ENCODE measurements at regions not wholly inside any gene's neighbourhood (a gene's known extent, or its start where the extent isn't known, plus 50 kb on each side); places are given as distances from the start of the nearest gene placed in this dataset.

DNA sequence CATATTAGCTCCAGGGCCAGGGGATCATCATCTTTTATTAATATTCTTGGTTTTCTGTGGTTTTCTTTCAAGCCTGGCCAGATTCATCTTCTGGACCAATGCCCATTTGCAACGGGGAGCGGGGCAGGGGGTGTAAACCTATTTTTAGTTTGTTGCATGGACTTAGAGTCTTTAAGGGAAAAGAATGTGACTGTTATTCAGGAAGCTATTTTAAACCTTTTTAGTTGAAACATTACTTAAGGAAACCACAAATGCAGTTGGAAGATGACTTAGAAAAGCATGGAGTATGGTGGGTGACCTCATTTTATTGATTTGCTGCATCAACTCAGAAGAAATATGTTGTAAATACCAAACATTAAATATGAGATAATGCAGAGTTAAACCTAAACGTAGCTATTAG, 368.4 kb upstream of the E2F7 start:
- no peak overlapping the region for H3K4me3 ChIP-seq (ENCODE audit: low read depth, low read length)

DNA sequence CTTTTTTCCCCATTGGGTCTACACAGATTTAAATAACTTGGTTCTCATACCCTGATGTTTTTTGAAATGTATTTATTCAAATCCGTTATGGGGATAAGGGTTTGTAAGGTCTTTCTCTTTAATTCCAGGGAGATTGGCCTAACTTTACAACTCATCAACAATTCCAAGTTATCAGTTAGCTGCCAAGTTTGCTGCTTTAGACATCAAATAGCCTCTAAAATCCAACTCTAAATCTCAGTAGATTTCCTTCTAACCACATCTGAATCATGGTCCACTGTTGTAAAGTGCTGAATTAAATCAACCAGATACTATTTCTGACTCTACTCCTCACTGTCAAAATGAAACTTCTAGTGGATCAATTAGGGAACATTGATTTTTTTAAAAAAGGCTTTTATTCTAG, 364.1 kb upstream of the E2F7 start:
- no peak overlapping the region for H3K4me3 ChIP-seq (ENCODE audit: low read depth, low read length)

GRCh38 chr12:77421152-77421551, 355.8 kb upstream of the E2F7 start:
- H3K4me3 ChIP-seq (ENCODE audit: low read depth, low read length): no peak overlapping the region

GRCh38 chr12:77409551-77409950, 344.2 kb upstream of the E2F7 start:
- no peak overlapping the region for H3K4me3 ChIP-seq (ENCODE audit: low read depth, low read length)

DNA sequence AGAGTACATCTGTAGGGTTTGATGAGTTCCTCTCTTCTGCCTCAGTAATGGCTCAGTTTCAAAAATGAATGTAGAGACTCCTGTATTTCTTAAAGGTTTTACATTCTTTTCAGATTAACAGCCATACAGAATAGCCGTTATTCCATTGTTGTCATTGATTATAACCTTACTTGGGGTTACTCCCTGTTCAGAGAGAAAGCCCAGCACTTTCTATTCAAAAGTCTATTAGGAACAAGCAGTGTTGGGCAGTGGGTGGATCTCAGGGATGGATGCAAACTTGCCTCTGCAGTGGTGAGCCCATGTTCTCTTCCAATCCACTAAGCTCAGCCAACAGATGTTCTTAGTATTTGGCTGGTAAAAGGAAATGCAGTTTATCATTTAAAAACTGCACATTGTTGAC, 342.6 kb upstream of the E2F7 start:
- no peak overlapping the region for H3K4me3 ChIP-seq (ENCODE audit: low read depth, low read length)

DNA sequence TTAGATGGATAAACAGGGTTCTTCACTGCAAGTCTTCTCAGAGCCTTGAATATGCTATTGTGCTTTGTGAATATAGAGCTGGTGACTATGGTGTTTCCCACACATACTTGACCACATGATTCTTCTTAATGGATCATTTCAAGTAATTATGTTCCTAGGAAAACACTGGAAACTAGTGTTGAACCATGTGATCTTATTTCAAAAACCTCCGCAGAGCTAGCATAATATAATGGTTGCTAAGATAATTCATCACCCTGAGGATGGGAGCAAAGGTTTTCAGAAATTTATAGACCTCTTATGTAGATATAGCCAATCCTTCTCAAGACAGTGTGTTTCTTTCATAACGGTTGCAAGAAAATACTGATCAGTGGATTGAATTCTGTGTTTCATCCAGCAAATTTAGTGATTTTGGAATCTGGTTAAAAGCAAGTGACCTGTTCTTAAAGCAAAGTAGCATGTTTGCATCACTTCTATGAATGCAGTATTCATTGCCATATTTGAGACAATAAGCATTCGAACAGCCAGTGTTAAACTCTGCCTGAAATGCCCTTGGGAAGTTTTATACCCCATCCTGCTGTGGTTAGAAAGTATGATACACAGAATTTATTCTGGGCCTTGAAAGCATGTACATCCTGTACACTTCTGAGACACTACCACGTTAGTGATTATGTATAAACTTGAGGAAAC, 341.0 kb upstream of the E2F7 start:
- H3K4me3 ChIP-seq (ENCODE audit: low read depth, low read length): no peak overlapping the region

GRCh38 chr12:77402716-77403115, 337.3 kb upstream of the E2F7 start:
- H3K4me3 ChIP-seq (ENCODE audit: low read depth, low read length): no peak overlapping the region

DNA sequence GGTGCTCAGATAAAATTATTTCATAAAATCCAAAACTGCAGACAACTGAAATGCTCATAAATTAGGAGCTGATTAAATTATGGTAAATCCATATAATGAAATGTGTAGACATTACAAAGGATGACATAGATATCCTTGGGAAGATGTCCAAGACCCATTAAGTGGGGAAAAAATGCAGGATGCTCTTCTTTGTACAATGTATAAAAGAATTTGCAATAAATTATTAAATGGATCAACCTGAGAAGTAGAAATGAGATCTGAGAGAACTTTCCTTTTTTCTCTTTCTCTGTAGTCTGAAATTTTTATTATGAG, 336.4 kb upstream of the E2F7 start:
- H3K4me3 ChIP-seq (ENCODE audit: low read depth, low read length): no peak overlapping the region

DNA sequence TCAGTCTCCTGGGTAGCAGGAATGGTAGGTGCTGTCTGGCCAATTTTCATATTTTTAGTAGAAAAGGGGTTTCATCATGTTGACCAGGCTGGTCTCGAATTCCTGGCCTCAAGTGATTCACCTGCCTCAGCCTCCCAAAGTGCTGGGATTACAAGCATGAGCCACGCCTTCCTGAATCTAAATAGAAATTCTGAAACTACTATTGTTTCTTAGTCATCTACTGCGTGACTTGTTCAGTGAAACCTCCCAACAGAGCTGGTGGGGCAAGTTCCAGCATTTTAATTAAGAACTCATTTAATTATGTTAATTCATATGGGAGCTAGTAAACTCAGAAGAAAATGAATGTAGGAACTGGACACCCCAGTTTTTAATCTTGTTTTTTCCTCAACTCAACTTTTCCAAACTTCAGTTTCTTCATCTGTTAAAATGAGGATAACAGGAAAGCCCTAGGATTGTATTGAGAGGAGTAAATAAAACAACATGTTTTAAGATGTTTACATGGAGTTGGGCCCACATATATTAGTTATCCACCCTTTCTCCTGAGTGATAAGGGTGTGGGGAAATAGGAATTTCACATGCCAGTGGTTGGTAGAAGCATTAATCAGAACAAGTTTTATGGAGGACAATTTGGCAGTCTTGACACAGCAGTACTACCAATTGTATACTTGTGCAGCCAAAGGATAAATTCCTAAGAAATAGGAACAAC, 335.8 kb upstream of the E2F7 start:
- no peak overlapping the region for H3K4me3 ChIP-seq (ENCODE audit: low read depth, low read length)

GRCh38 chr12:77392467-77393088, 327.2 kb upstream of the E2F7 start:
- no peak overlapping the region for H3K4me3 ChIP-seq (ENCODE audit: low read depth, low read length)

DNA sequence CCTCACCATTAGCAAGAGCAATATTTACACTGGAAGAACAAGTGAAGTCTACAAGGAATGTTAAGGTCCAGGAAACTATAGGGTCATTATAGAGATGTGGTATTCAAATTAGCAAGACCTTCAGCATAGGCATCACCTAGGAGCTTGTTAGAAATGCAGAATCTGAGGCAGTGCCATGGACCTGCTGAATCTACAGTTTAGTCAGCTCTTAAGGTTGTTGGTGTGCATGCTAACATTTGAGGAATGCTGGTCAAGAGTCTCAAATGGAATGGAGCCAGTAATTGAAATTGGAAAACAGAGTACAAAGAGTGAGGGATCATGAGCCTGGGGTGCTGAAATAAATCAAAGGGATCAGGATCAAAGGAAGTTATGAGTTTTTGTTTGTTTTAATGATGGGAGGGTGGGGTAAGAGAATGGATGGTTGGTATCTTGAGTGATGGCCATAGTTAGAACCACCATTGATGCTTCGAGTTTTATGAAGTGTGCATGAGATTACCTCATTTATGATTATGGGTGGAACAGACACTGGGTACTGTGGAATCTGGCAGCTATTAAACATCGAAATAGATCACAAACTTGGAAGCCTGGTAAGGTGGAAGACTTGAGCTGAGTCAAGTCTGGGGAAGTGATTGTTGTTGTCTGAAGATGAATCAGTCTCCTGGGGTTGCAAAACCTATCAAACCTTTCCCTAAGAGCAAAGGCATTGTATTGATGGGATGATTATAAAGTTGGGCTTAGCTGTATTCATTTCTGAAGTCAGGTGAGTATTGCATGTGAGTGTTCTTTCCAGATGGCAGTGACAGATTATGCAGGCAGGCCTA, 323.3 kb upstream of the E2F7 start:
- no peak overlapping the region for H3K4me3 ChIP-seq (ENCODE audit: low read depth, low read length)

GRCh38 chr12:77387671-77388070, 322.3 kb upstream of the E2F7 start:
- no peak overlapping the region for H3K4me3 ChIP-seq (ENCODE audit: low read depth, low read length)

DNA sequence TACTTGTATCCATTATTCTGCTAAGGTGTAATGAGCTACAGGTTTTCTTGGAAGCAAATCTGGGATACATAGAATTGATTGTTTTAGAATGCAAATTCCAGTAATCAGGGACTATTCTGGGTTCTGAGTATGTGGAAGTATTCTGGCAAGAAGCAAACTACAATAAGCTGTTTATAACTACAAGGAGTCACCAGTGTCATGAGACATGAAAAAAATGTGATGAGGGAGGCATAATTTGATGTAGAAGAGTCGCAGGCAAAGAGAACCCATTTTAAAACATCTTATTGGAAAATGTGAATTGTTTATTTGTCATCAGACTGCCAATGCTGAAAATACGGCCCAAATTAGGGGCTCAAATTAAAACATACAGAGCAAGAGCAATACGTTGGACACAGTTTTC, 321.8 kb upstream of the E2F7 start:
- no peak overlapping the region for H3K4me3 ChIP-seq (ENCODE audit: low read depth, low read length)

DNA sequence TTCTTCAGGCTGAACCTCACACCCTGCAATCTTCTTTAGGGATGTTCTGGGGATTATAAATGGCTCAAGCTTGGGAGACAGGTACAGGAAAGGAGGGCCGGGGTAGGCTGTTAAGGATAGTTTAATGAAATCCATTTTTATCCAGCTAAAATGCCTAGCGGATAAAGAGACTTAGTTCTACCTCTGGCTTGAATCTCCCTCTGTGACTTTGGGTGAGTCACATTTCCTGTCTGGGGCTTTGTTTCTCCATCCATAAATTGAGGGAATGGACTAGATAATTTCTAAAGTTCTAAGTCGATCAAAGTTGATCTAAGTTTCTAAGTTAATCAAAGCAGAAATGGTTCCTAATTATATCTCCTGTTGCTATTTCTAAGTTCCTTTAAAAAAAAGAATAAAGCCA, 319.6 kb upstream of the E2F7 start:
- no peak overlapping the region for H3K4me3 ChIP-seq (ENCODE audit: low read depth, low read length)

- no peak overlapping the region for H3K4me3 ChIP-seq (ENCODE audit: low read depth, low read length)
These were observed 316.9 kb upstream of the E2F7 start for GRCh38 chr12:77382096-77382742.

- H3K4me3 ChIP-seq (ENCODE audit: low read depth, low read length): no peak overlapping the region
These were observed 312.3 kb upstream of the E2F7 start for GRCh38 chr12:77377622-77378021.

- no peak overlapping the region for H3K4me3 ChIP-seq (ENCODE audit: low read depth, low read length)
These were observed 311.7 kb upstream of the E2F7 start for GRCh38 chr12:77377116-77377515.

GRCh38 chr12:77374673-77375072, 309.3 kb upstream of the E2F7 start:
- H3K4me3 ChIP-seq (ENCODE audit: low read depth, low read length): no peak overlapping the region

DNA sequence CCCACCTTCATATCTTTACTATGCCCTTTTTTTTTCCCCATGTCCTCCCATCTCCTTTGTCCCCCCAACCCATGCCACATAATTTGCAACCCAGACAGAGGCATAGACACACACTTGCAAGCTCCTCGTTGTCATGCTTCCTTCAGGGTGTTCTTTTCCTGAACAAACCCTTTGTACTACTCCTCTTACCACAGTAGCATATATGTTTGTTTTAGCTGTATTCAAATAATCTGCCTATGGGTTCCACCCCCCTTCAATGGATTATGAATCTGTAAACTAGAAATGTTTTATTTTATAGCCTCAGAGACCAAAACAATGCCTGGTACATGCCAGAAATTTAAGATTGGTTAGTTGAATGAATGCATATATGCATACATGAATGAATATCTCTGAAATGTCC, 307.1 kb upstream of the E2F7 start:
- H3K4me3 ChIP-seq (ENCODE audit: low read depth, low read length): no peak overlapping the region

DNA sequence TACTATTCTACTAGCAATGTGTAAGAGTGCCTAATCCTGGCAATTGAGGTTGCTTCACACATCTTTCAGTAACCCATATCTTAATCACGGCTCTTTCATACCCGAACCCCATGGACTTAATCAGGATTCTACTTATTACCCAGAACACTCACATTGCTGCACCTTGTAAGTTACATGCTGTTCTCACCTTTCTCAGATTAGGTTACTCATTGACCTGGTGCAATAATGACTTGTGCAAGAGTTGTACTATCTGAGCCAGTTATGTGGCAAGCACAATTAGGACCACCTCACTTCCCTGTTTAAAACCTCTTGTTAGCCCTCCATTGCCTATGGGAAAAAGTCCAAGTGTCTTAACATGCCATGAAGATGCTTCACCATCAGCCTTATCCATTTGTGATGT, 306.7 kb upstream of the E2F7 start:
- no peak overlapping the region for H3K4me3 ChIP-seq (ENCODE audit: low read depth, low read length)

GRCh38 chr12:77368379-77368778, 303.0 kb upstream of the E2F7 start:
- H3K4me3 ChIP-seq (ENCODE audit: low read depth, low read length): no peak overlapping the region

Measured in iPS-11a (cell line).